ENCODE measurements at regions not wholly inside any gene's neighbourhood (a gene's known extent, or its start where the extent isn't known, plus 50 kb on each side); places are given as distances from the start of the nearest gene placed in this dataset.

DNA sequence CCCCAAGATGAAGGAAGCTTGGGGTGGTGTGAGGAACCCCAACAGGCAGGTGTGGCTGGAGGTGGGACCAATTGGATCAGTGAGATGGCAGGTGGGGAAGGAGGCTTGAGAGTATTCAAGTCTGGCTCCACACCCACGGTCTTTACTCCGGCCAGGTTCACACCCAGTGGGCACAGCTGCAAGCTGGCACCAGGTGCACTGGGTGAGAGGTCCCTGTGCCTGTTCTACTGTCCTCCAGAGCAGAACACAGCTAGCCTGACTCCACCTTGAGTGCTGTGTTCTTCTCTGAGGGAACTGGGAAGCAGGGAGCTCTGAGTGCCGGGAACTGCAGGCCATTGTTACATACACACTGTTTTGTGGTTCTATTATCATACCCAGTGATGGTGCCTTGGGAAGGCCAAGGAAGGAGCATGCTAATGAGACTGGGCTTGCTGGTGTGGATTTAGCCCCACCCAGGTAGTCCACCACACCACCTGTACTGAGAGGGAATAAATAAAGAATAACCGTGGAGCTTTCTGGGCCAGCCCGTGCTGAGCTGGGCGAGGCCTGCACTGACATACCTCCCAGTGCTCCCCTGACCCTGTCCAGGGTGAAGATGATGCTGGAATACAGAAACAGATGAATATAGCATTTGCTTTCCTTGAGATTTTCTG, 93.4 kb downstream of the ABHD5 start:
- TF ChIP-seq CTCF (IDR thresholded peaks at IDR 0.05; ENCODE audit: insufficient read depth, low read depth, low read length) = no peak

GRCh38 chr3:43784640-43785011, 93.9 kb downstream of the ABHD5 start:
- H3K4me3 ChIP-seq (ENCODE audit: low read depth, low read length) = no peak overlapping the region
- no peak for TF ChIP-seq CTCF (IDR thresholded peaks at IDR 0.05; ENCODE audit: insufficient read depth, low read depth, low read length)

More for the DNA sequence above, 93.4 kb downstream of the ABHD5 start:
- H3K4me3 ChIP-seq (ENCODE audit: low read depth, low read length) = no peak overlapping the region
- DNase-seq (ENCODE audit: low read depth) = no peak

GRCh38 chr3:43785551-43785950, 94.8 kb downstream of the ABHD5 start:
- no peak overlapping the region for H3K4me3 ChIP-seq (ENCODE audit: low read depth, low read length)
- no peak for DNase-seq (ENCODE audit: low read depth)
- TF ChIP-seq CTCF (IDR thresholded peaks at IDR 0.05; ENCODE audit: insufficient read depth, low read depth, low read length) = no peak

More at GRCh38 chr3:43784640-43785011, 93.9 kb downstream of the ABHD5 start:
- no peak for DNase-seq (ENCODE audit: low read depth)

DNA sequence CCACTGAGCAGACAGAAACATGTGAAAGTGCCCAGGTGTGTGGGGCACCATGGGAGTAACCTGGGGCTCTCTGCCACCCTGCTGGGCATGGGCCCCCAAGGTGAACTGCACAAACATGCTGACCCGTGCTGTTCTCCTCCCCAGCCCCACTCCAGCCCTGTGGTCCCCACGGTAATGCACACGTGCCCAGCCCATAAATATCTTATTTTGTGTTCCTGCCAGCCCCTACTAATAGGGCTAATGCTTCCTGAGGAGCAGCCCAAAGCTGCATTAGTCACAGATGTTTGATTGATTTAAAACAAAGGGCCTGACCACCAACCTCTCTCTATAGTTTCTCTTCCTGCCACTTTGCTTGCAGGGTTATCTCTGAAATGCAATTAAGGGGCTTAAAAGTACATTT, 95.4 kb downstream of the ABHD5 start:
- TF ChIP-seq CTCF (IDR thresholded peaks at IDR 0.05; ENCODE audit: insufficient read depth, low read depth, low read length) = no peak
- no peak for DNase-seq (ENCODE audit: low read depth)
- H3K4me3 ChIP-seq (ENCODE audit: low read depth, low read length) = no peak overlapping the region

- TF ChIP-seq CTCF (IDR thresholded peaks at IDR 0.05; ENCODE audit: insufficient read depth, low read depth, low read length) = no peak
- no peak for DNase-seq (ENCODE audit: low read depth)
- H3K4me3 ChIP-seq (ENCODE audit: low read depth, low read length) = no peak overlapping the region
Measured at GRCh38 chr3:43786526-43787305, 96.0 kb downstream of the ABHD5 start.

GRCh38 chr3:43787330-43787729, 96.6 kb downstream of the ABHD5 start:
- no peak overlapping the region for H3K4me3 ChIP-seq (ENCODE audit: low read depth, low read length)
- TF ChIP-seq CTCF (IDR thresholded peaks at IDR 0.05; ENCODE audit: insufficient read depth, low read depth, low read length) = no peak
- no peak for DNase-seq (ENCODE audit: low read depth)

All from fibroblast of villous mesenchyme (primary cell).